ENCODE measurements at regions not wholly inside any gene's neighbourhood (a gene's known extent, or its start where the extent isn't known, plus 50 kb on each side); places are given as distances from the start of the nearest gene placed in this dataset.

DNA sequence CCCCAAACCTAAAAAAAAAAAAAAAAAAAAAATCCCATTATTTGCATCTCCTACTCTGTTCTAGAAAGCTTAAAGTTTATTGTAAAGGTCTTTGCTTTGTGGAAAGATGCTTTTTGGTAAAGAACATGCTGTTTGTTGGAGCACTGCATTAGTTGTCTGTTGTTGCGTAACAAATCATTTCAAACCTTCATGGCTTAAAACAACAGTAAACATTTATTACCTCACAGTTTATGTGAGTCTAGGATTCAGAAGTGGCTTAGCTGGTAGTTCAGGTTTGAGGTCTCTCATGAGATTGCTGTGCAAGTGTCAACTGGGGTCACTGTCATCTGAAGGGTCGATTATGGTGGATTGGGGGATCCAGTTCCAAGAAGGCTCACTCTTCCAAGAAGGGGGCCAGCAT is 155.2 kb upstream of the ZFP64 start:
- TF ChIP-seq, protein P1, sequence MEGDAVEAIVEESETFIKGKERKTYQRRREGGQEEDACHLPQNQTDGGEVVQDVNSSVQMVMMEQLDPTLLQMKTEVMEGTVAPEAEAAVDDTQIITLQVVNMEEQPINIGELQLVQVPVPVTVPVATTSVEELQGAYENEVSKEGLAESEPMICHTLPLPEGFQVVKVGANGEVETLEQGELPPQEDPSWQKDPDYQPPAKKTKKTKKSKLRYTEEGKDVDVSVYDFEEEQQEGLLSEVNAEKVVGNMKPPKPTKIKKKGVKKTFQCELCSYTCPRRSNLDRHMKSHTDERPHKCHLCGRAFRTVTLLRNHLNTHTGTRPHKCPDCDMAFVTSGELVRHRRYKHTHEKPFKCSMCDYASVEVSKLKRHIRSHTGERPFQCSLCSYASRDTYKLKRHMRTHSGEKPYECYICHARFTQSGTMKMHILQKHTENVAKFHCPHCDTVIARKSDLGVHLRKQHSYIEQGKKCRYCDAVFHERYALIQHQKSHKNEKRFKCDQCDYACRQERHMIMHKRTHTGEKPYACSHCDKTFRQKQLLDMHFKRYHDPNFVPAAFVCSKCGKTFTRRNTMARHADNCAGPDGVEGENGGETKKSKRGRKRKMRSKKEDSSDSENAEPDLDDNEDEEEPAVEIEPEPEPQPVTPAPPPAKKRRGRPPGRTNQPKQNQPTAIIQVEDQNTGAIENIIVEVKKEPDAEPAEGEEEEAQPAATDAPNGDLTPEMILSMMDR (IDR thresholded peaks at IDR 0.05; ENCODE audit: low read depth, low read length, missing input control) = no peak
- TF ChIP-seq, protein P2, sequence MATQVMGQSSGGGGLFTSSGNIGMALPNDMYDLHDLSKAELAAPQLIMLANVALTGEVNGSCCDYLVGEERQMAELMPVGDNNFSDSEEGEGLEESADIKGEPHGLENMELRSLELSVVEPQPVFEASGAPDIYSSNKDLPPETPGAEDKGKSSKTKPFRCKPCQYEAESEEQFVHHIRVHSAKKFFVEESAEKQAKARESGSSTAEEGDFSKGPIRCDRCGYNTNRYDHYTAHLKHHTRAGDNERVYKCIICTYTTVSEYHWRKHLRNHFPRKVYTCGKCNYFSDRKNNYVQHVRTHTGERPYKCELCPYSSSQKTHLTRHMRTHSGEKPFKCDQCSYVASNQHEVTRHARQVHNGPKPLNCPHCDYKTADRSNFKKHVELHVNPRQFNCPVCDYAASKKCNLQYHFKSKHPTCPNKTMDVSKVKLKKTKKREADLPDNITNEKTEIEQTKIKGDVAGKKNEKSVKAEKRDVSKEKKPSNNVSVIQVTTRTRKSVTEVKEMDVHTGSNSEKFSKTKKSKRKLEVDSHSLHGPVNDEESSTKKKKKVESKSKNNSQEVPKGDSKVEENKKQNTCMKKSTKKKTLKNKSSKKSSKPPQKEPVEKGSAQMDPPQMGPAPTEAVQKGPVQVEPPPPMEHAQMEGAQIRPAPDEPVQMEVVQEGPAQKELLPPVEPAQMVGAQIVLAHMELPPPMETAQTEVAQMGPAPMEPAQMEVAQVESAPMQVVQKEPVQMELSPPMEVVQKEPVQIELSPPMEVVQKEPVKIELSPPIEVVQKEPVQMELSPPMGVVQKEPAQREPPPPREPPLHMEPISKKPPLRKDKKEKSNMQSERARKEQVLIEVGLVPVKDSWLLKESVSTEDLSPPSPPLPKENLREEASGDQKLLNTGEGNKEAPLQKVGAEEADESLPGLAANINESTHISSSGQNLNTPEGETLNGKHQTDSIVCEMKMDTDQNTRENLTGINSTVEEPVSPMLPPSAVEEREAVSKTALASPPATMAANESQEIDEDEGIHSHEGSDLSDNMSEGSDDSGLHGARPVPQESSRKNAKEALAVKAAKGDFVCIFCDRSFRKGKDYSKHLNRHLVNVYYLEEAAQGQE (IDR thresholded peaks at IDR 0.05) = no peak
- TF ChIP-seq YY1 (IDR thresholded peaks at IDR 0.05) (no peak), TAF1 (conservative IDR thresholded peaks at IDR 0.05) (no peak), SP1 (IDR thresholded peaks at IDR 0.05) (no peak), FOXA1 (IDR thresholded peaks at IDR 0.05) (no peak), RAD21 (IDR thresholded peaks at IDR 0.05) (no peak), JUND (IDR thresholded peaks at IDR 0.05) (no peak)
- TF ChIP-seq, protein P3, sequence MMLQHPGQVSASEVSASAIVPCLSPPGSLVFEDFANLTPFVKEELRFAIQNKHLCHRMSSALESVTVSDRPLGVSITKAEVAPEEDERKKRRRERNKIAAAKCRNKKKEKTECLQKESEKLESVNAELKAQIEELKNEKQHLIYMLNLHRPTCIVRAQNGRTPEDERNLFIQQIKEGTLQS (IDR thresholded peaks at IDR 0.05) = no peak
- TF ChIP-seq, protein P4, sequence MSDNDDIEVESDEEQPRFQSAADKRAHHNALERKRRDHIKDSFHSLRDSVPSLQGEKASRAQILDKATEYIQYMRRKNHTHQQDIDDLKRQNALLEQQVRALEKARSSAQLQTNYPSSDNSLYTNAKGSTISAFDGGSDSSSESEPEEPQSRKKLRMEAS (IDR thresholded peaks at IDR 0.05) = no peak
